B cell (primary cell): ENCODE measurements at regions not wholly inside any gene's neighbourhood (a gene's known extent, or its start where the extent isn't known, plus 50 kb on each side); places are given as distances from the start of the nearest gene placed in this dataset.

Experiments used
- ATAC-seq: fragments of 200-7000 bp; cut with Tn5 transposase; one replicate; pipeline ENCODE4 v1.10.0; 2021; ENCODE audit warnings: low read depth, mild to moderate bottlenecking, moderate number of reproducible peaks, moderate library complexity
- CTCF ChIA-PET: fragments of 350-600 bp; sonication (Branson Sonifier 250); formaldehyde crosslinking; loops from one replicate; lab custom pipeline; 2021; ENCODE audit warnings: antibody characterized with exemption, inconsistent platforms; lab: Charles Lee
- POLR2A ChIA-PET: fragments of 350-600 bp; sonication (Branson Sonifier 250); formaldehyde crosslinking; loops from one replicate; lab custom pipeline; 2021; ENCODE audit warnings: antibody characterized with exemption; lab: Charles Lee
- DNase-seq: peaks from one replicate; pipeline ENCODE4 v3.0.0; 2013
- H2AFZ ChIP-seq: 2 replicates; pipeline ENCODE4 v1.6.1; 2012; ENCODE audit warnings: mild to moderate bottlenecking, low read depth, low read length; ENCODE audit not compliant: insufficient read depth, poor library complexity, severe bottlenecking
- H3K27ac ChIP-seq, 2 donors: 1 replicate in 1 of 2; 2 replicates in 1 of 2; pipeline ENCODE4 v1.5.1; 2012 to 2013; ENCODE audit warnings: low read length in 2 of 2, mild to moderate bottlenecking in 2 of 2, moderate library complexity in 1 of 2
- H3K27me3 ChIP-seq, 4 experiments: fragments of 200-600 bp in 1 of 4; sonication (generic) in 1 of 4; replicated peaks in 1 of 4; 1 replicate in 2 of 4; 2 replicates in 2 of 4; pipeline versions ENCODE4 v1.6.1 to v1.7.0; 2013 to 2016; ENCODE audit warnings: low read length in 3 of 4, mild to moderate bottlenecking in 2 of 4, mixed read lengths in 1 of 4, moderate library complexity in 1 of 4; ENCODE audit not compliant: insufficient read depth in 4 of 4, control insufficient read depth in 3 of 4; ENCODE audit errors: control extremely low read depth in 1 of 4
- H3K36me3 ChIP-seq, 2 experiments: replicated peaks in 1 of 2; 1 replicate in 1 of 2; 2 replicates in 1 of 2; pipeline versions ENCODE4 v1.6.1 to v1.7.1; 2013; ENCODE audit warnings: low read length in 1 of 2; ENCODE audit not compliant: insufficient read depth in 2 of 2, control insufficient read depth in 1 of 2; ENCODE audit errors: control extremely low read depth in 1 of 2, extremely low read depth in 1 of 2
- H3K4me1 ChIP-seq, 2 donors: fragments of 200-600 bp in 1 of 2; sonication (generic) in 1 of 2; 1 replicate in 1 of 2; 2 replicates in 1 of 2; pipeline versions ENCODE4 v1.5.1 to v1.6.1; 2013 to 2017; ENCODE audit warnings: low read length in 2 of 2; ENCODE audit not compliant: control insufficient read depth in 2 of 2, insufficient read depth in 2 of 2
- H3K4me2 ChIP-seq: replicated peaks from 2 replicates; pipeline ENCODE3; 2012; ENCODE audit warnings: mild to moderate bottlenecking, low read depth, low read length; ENCODE audit not compliant: poor library complexity, severe bottlenecking
- H3K4me3 ChIP-seq, 5 experiments: fragments of 200-600 bp in 1 of 5; sonication (generic) in 1 of 5; 1 replicate in 3 of 5; 2 replicates in 2 of 5; pipeline versions ENCODE4 v1.5.1 to v1.7.0; 2011 to 2016; ENCODE audit warnings: low read length in 4 of 5, mild to moderate bottlenecking in 4 of 5, low read depth in 2 of 5, control low read depth in 1 of 5, moderate library complexity in 1 of 5; ENCODE audit not compliant: insufficient read depth in 1 of 5; ENCODE audit errors: control extremely low read depth in 1 of 5, extremely low read depth in 1 of 5
- H3K79me2 ChIP-seq: fragments of 200-600 bp; sonication (generic); one replicate; pipeline ENCODE4 v1.6.0; 2016; ENCODE audit warnings: low read length; ENCODE audit not compliant: control insufficient read depth, insufficient read depth
- H3K9ac ChIP-seq: fragments of 200-600 bp; sonication (generic); 2 replicates; pipeline ENCODE4 v1.6.1; 2017; ENCODE audit warnings: mild to moderate bottlenecking, low read length, moderate library complexity
- H3K9me3 ChIP-seq, 3 donors: one replicate each; pipeline versions ENCODE4 v1.6.1 to v1.7.1; 2013; ENCODE audit warnings: low read length in 2 of 3; ENCODE audit not compliant: control insufficient read depth in 2 of 3, insufficient read depth in 1 of 3; ENCODE audit errors: control extremely low read depth in 1 of 3
- H4K20me1 ChIP-seq: 2 replicates; pipeline ENCODE4 v1.6.0; 2012; ENCODE audit warnings: mild to moderate bottlenecking, low read length; ENCODE audit not compliant: insufficient read depth, control insufficient read depth, poor library complexity, severe bottlenecking
- H3K27ac Mint-ChIP-seq: one replicate; pipeline ENCODE4 v1.8.0; 2021; ENCODE audit warnings: mixed read lengths
- H3K27me3 Mint-ChIP-seq: one replicate; pipeline ENCODE4 v1.8.0; 2021; ENCODE audit warnings: mixed read lengths
- H3K4me1 Mint-ChIP-seq: one replicate; pipeline ENCODE4 v1.8.0; 2021; ENCODE audit warnings: mixed read lengths
- H3K4me3 Mint-ChIP-seq: one replicate; pipeline ENCODE4 v1.8.0; 2021; ENCODE audit warnings: mixed read lengths
- H3K9me3 Mint-ChIP-seq: one replicate; pipeline ENCODE4 v1.8.0; 2022; ENCODE audit warnings: mixed read lengths; ENCODE audit not compliant: insufficient read depth
- EZH2 ChIP-seq: IDR thresholded peaks from 2 replicates; pipeline ENCODE4 v1.6.1; 2012; ENCODE audit warnings: borderline replicate concordance, low read depth, mild to moderate bottlenecking, moderate library complexity, low read length; ENCODE audit not compliant: insufficient read depth, poor library complexity, severe bottlenecking
- WGBS: methylation state at CpG from one replicate; pipeline ENCODE4 v1.1.5; 2013; ENCODE audit warnings: missing lambda C conversion rate; ENCODE audit not compliant: insufficient coverage; 5-methylcytosine and 5-hydroxymethylcytosine counted together
- intact Hi-C: fragments of 100-400 bp; cut with micrococcal nuclease; formaldehyde crosslinking; loops from one replicate; pipeline ENCODE4 v1.10.0; 2022
- TF ChIP-seq, protein P1 (sequence below): fragments of 200-600 bp; IDR thresholded peaks from one replicate; pipeline ENCODE4 v1.8.0; 2022; ENCODE audit warnings: antibody characterized with exemption, mild to moderate bottlenecking

DNA sequence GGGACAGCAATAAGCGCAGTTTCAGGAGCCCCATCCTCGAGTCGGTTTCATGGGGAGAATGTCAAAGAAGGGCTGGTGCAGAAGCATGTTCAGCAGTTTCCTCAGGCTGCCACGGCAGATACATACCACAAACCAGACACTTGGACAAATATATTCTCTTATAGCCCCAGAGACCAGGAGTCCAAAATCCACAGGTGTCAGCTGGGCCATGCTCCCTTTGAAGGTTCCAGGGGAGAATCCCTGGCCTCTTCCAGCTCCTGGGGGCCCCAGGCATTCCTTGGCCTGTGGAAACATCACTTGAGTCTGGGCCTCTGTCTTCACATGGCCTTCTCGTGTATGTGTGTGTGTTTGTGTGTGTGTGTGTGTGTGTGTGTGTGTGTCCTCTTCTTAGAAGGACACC lies 164.1 kb downstream of the UQCRFS1 start:
- Histone ChIP-seq H3K9ac (no peak overlapping the region), H3K9me3 (peaks cover 0 to 25% (median 0%) of the 10 kb centered on the region in 3 donors), H4K20me1 (no peaks in the 10 kb centered on the region), H3K4me3 (no peak overlapping the region), H3K36me3 (no peaks in the 10 kb centered on the region), H2AFZ (no peak overlapping the region), H3K4me1 (no peaks in the 10 kb centered on the region), H3K79me2 (no peaks in the 10 kb centered on the region), H3K4me2 (no peak overlapping the region), H3K27ac (no peak overlapping the region), H3K27me3 (no peaks in the 10 kb centered on the region)
- POLR2A ChIA-PET = no interaction called here
- ATAC-seq (no peak), DNase-seq (no peak)
- Mint-ChIP-seq H3K27ac (no peak overlapping the region), H3K27me3 (no peaks in the 10 kb centered on the region), H3K4me3 (no peak overlapping the region), H3K9me3 (peaks cover 2% of the 10 kb centered on the region), H3K4me1 (no peaks in the 10 kb centered on the region)
- CTCF ChIA-PET = no interaction called here
- TF ChIP-seq, protein P1, sequence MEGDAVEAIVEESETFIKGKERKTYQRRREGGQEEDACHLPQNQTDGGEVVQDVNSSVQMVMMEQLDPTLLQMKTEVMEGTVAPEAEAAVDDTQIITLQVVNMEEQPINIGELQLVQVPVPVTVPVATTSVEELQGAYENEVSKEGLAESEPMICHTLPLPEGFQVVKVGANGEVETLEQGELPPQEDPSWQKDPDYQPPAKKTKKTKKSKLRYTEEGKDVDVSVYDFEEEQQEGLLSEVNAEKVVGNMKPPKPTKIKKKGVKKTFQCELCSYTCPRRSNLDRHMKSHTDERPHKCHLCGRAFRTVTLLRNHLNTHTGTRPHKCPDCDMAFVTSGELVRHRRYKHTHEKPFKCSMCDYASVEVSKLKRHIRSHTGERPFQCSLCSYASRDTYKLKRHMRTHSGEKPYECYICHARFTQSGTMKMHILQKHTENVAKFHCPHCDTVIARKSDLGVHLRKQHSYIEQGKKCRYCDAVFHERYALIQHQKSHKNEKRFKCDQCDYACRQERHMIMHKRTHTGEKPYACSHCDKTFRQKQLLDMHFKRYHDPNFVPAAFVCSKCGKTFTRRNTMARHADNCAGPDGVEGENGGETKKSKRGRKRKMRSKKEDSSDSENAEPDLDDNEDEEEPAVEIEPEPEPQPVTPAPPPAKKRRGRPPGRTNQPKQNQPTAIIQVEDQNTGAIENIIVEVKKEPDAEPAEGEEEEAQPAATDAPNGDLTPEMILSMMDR = no peak
- TF ChIP-seq EZH2 = no peak
- intact Hi-C loops = no loop called here
- WGBS = 68% methylated on average over 4 of the region's 5 CpGs

DNA sequence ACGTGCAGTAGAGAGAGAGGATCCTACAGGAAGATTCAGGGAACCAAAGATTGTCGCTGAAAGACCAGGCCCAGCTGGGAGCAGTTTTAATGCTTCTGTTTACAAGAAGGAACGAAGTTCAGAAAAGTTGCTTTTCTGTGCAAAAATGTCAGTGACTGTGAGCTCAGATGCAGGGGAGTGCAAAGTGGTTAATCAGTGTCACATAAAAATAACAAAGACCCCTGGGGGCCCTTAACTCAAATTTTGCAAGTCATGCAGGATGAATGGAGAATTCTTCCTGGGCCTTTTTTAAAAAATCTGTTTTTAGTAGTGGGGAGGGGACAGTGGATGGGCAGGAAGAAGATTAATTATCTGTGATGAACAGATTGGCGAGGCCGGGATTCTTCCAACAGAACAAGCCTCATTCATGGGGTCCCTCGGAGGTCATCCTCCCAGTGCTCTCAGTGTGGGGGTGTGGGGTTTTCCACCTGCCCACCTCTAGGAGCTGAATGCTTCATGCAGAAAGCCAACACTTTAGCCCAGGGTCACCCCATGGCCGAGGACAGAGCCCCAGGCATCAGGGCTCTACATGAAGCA lies 167.2 kb downstream of the UQCRFS1 start:
- H3K4me2 ChIP-seq = no peak overlapping the region
- H3K27ac ChIP-seq = no peak overlapping the region
- no peaks in the 10 kb centered on the region for H3K4me1 Mint-ChIP-seq
- no peaks in the 10 kb centered on the region for H3K27me3 ChIP-seq
- peaks cover 0 to 35% (median 0%) of the 10 kb centered on the region in 3 donors for H3K9me3 ChIP-seq
- no peak overlapping the region for H2AFZ ChIP-seq
- WGBS = 62% methylated on average over 4 of the region's 7 CpGs
- ChIA-PET CTCF (no interaction called here), POLR2A (no interaction called here)
- intact Hi-C loops = no loop called here
- H3K9ac ChIP-seq = no peak overlapping the region
- no peaks in the 10 kb centered on the region for H3K36me3 ChIP-seq
- H4K20me1 ChIP-seq = no peaks in the 10 kb centered on the region
- no peak overlapping the region for H3K4me3 Mint-ChIP-seq
- ATAC-seq = no peak
- no peak overlapping the region for H3K4me3 ChIP-seq
- no peaks in the 10 kb centered on the region for H3K4me1 ChIP-seq
- TF ChIP-seq, protein P1 = no peak
- TF ChIP-seq EZH2 = no peak
- H3K79me2 ChIP-seq = no peaks in the 10 kb centered on the region
- H3K27me3 Mint-ChIP-seq = no peaks in the 10 kb centered on the region
- no peak for DNase-seq
- no peaks in the 10 kb centered on the region for H3K9me3 Mint-ChIP-seq
- no peak overlapping the region for H3K27ac Mint-ChIP-seq
